Ovary (tissue), 3 donors: ENCODE measurements at regions not wholly inside any gene's neighbourhood (a gene's known extent, or its start where the extent isn't known, plus 50 kb on each side); places are given as distances from the start of the nearest gene placed in this dataset.

Experiments
- POLR2A ChIP-seq: fragments of 450-650 bp; IDR thresholded peaks from one replicate; pipeline ENCODE4 v1.6.1; 2017; ENCODE audit warnings: antibody characterized with exemption, mild to moderate bottlenecking, moderate library complexity
- TF ChIP-seq, protein P1 (sequence below), 3 donors: fragments of 450-650 bp in 2 of 3; fragments of 200-600 bp in 1 of 3; IDR thresholded peaks; one replicate each; pipeline versions ENCODE4 v1.5.1 to v1.8.0; 2016 to 2022; ENCODE audit warnings: antibody characterized with exemption in 3 of 3, mild to moderate bottlenecking in 1 of 3
- donor health status: DM: no; HTN: no; CAD: no.

DNA sequence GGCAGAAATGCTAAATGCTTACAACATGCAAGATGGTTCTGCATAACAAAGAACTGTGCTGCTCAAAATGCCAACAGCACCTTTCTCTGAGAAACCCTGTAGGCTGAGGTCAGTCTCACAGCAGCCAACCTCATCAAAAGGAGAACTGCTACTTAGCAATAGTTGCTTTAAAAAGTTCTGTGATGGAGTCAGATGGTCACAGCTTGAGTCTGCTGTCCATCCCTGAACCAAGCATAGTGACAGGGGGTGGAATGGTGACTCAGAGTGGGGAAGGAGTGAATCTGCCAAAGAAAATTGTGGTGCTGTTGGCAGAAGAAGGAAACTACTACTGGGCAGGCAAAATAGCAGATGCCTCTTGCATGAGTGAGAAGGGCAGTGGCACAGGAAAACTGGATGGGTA lies 106.0 kb upstream of the FAM78B start:
- no peak for TF ChIP-seq POLR2A
- TF ChIP-seq, protein P1, sequence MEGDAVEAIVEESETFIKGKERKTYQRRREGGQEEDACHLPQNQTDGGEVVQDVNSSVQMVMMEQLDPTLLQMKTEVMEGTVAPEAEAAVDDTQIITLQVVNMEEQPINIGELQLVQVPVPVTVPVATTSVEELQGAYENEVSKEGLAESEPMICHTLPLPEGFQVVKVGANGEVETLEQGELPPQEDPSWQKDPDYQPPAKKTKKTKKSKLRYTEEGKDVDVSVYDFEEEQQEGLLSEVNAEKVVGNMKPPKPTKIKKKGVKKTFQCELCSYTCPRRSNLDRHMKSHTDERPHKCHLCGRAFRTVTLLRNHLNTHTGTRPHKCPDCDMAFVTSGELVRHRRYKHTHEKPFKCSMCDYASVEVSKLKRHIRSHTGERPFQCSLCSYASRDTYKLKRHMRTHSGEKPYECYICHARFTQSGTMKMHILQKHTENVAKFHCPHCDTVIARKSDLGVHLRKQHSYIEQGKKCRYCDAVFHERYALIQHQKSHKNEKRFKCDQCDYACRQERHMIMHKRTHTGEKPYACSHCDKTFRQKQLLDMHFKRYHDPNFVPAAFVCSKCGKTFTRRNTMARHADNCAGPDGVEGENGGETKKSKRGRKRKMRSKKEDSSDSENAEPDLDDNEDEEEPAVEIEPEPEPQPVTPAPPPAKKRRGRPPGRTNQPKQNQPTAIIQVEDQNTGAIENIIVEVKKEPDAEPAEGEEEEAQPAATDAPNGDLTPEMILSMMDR (IDR thresholded peaks at IDR 0.05), result no peak
